ENCODE measurements at regions not wholly inside any gene's neighbourhood (a gene's known extent, or its start where the extent isn't known, plus 50 kb on each side); places are given as distances from the start of the nearest gene placed in this dataset.

GRCh38 chr18:39959839-39960238, 1995.2 kb upstream of the PIK3C3 start:
- no peak for TF ChIP-seq POLR2A (IDR thresholded peaks at IDR 0.05)
- TF ChIP-seq, protein P1, sequence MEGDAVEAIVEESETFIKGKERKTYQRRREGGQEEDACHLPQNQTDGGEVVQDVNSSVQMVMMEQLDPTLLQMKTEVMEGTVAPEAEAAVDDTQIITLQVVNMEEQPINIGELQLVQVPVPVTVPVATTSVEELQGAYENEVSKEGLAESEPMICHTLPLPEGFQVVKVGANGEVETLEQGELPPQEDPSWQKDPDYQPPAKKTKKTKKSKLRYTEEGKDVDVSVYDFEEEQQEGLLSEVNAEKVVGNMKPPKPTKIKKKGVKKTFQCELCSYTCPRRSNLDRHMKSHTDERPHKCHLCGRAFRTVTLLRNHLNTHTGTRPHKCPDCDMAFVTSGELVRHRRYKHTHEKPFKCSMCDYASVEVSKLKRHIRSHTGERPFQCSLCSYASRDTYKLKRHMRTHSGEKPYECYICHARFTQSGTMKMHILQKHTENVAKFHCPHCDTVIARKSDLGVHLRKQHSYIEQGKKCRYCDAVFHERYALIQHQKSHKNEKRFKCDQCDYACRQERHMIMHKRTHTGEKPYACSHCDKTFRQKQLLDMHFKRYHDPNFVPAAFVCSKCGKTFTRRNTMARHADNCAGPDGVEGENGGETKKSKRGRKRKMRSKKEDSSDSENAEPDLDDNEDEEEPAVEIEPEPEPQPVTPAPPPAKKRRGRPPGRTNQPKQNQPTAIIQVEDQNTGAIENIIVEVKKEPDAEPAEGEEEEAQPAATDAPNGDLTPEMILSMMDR (IDR thresholded peaks at IDR 0.05), result no peak
